Neuronal stem cell (in vitro differentiated cells): ENCODE measurements at regions not wholly inside any gene's neighbourhood (a gene's known extent, or its start where the extent isn't known, plus 50 kb on each side); places are given as distances from the start of the nearest gene placed in this dataset.

Experiments
- DNase-seq: peaks from one replicate; pipeline ENCODE4 v3.0.0-alpha.2; 2013; ENCODE audit warnings: low spot score
- H2AFZ ChIP-seq: one replicate; pipeline ENCODE4 v1.6.1; 2013; ENCODE audit warnings: mild to moderate bottlenecking, low read length, inconsistent platforms
- H2AK5ac ChIP-seq: 2 replicates; pipeline ENCODE4 v1.6.1; 2013; ENCODE audit warnings: low read depth, mild to moderate bottlenecking, inconsistent platforms, low read length, moderate library complexity, mixed read lengths
- H2BK120ac ChIP-seq: 2 replicates; pipeline ENCODE4 v1.6.1; 2013; ENCODE audit warnings: low read depth, mild to moderate bottlenecking, inconsistent platforms, low read length, moderate library complexity, mixed read lengths
- H2BK12ac ChIP-seq: one replicate; pipeline ENCODE4 v1.6.1; 2013; ENCODE audit warnings: low read length, inconsistent platforms
- H2BK15ac ChIP-seq: 2 replicates; pipeline ENCODE4 v1.6.1; 2013; ENCODE audit warnings: mild to moderate bottlenecking, low read length, inconsistent platforms, mixed read lengths
- H2BK5ac ChIP-seq: one replicate; pipeline ENCODE4 v1.6.1; 2013; ENCODE audit warnings: inconsistent platforms, mild to moderate bottlenecking, low read length, moderate library complexity
- H3K14ac ChIP-seq: one replicate; pipeline ENCODE4 v1.6.1; 2013; ENCODE audit warnings: low read length, inconsistent platforms
- H3K18ac ChIP-seq: 2 replicates; pipeline ENCODE4 v1.6.1; 2013; ENCODE audit warnings: low read length, inconsistent platforms
- H3K23ac ChIP-seq: 2 replicates; pipeline ENCODE4 v1.6.1; 2013; ENCODE audit warnings: low read depth, mild to moderate bottlenecking, mixed read lengths, low read length, inconsistent platforms; ENCODE audit not compliant: poor library complexity
- H3K27ac ChIP-seq: replicated peaks from 3 replicates; pipeline ENCODE4 v1.5.1; 2013; ENCODE audit warnings: low read length, inconsistent platforms
- H3K27me3 ChIP-seq, 3 experiments: 2 replicates each; pipeline ENCODE4 v1.6.1; 2013; ENCODE audit warnings: low read length in 3 of 3, mild to moderate bottlenecking in 2 of 3, inconsistent platforms in 1 of 3, low read depth in 1 of 3, mixed read lengths in 1 of 3, moderate library complexity in 1 of 3; ENCODE audit not compliant: control insufficient read depth in 3 of 3, insufficient read depth in 3 of 3
- H3K36me3 ChIP-seq, 2 donors: replicated peaks in 1 of 2; 2 replicates each; pipeline ENCODE4 v1.6.1; 2013; ENCODE audit warnings: low read length in 2 of 2; ENCODE audit not compliant: control insufficient read depth in 2 of 2, insufficient read depth in 2 of 2
- H3K4ac ChIP-seq: 2 replicates; pipeline ENCODE4 v1.6.1; 2013; ENCODE audit warnings: inconsistent platforms, mild to moderate bottlenecking, low read length, moderate library complexity
- H3K4me1 ChIP-seq, 2 donors: 1 replicate in 1 of 2; 2 replicates in 1 of 2; pipeline ENCODE4 v1.6.1; 2013; ENCODE audit warnings: low read length in 2 of 2, low read depth in 1 of 2; ENCODE audit not compliant: control insufficient read depth in 2 of 2, insufficient read depth in 1 of 2
- H3K4me2 ChIP-seq: one replicate; pipeline ENCODE4 v1.6.1; 2013; ENCODE audit warnings: mild to moderate bottlenecking, low read length, inconsistent platforms; ENCODE audit not compliant: insufficient read depth, poor library complexity, severe bottlenecking
- H3K4me3 ChIP-seq, 2 donors: 2 replicates each; pipeline ENCODE4 v1.5.1; 2013; ENCODE audit warnings: low read length in 2 of 2, mild to moderate bottlenecking in 2 of 2, inconsistent platforms in 1 of 2, moderate library complexity in 1 of 2
- H3K79me1 ChIP-seq: one replicate; pipeline ENCODE4 v1.6.1; 2013; ENCODE audit warnings: low read depth, mild to moderate bottlenecking, inconsistent platforms, low read length, moderate library complexity
- H3K9ac ChIP-seq: one replicate; pipeline ENCODE4 v1.6.1; 2013; ENCODE audit warnings: mild to moderate bottlenecking, low read depth, low read length, inconsistent platforms; ENCODE audit not compliant: poor library complexity
- H3K9me3 ChIP-seq, 2 donors: replicated peaks in 1 of 2; 2 replicates each; pipeline versions ENCODE3 to v1.6.1; 2013; ENCODE audit warnings: low read length in 2 of 2, mild to moderate bottlenecking in 2 of 2, inconsistent platforms in 1 of 2, low read depth in 1 of 2, mixed read lengths in 1 of 2, moderate library complexity in 1 of 2; ENCODE audit not compliant: control insufficient read depth in 2 of 2, insufficient read depth in 1 of 2
- H4K8ac ChIP-seq: one replicate; pipeline ENCODE4 v1.6.1; 2013; ENCODE audit warnings: low read depth, mild to moderate bottlenecking, inconsistent platforms, low read length, moderate library complexity
- H4K91ac ChIP-seq: one replicate; pipeline ENCODE4 v1.6.1; 2013; ENCODE audit warnings: low read length, low read depth, mild to moderate bottlenecking, inconsistent platforms; ENCODE audit not compliant: poor library complexity
- WGBS, 2 donors: extraction: QIAGEN DNeasy Blood & Tissue Kit; methylation state at CpG; one replicate each; pipeline ENCODE4 v1.1.7; 2013; ENCODE audit warnings: missing lambda C conversion rate in 2 of 2, mixed read lengths in 1 of 2; ENCODE audit not compliant: insufficient read length in 2 of 2, insufficient replicate concordance in 1 of 2; ENCODE audit errors: extremely low coverage in 2 of 2; 5-methylcytosine and 5-hydroxymethylcytosine counted together

GRCh38 chr3:182245059-182245458 is 533.3 kb downstream of the SOX2 start:
- no peak overlapping the region for H2BK12ac ChIP-seq
- H2BK120ac ChIP-seq = no peak overlapping the region
- no peak for DNase-seq
- H3K9ac ChIP-seq = no peak overlapping the region
- H3K36me3 ChIP-seq = peaks cover 0 to 2% of the 10 kb centered on the region in 2 donors
- no peak overlapping the region for H2BK15ac ChIP-seq
- H3K4me2 ChIP-seq = no peak overlapping the region
- H2BK5ac ChIP-seq = no peak overlapping the region
- H3K9me3 ChIP-seq = peaks cover 0 to 2% of the 10 kb centered on the region in 2 donors
- H3K18ac ChIP-seq = no peak overlapping the region
- H3K14ac ChIP-seq = no peak overlapping the region
- H4K8ac ChIP-seq = no peak overlapping the region
- H3K4ac ChIP-seq = no peak overlapping the region
- H3K79me1 ChIP-seq = no peaks in the 10 kb centered on the region
- H3K27ac ChIP-seq = no peak overlapping the region
- H3K23ac ChIP-seq = no peak overlapping the region
- peaks cover 12 to 37% of the 10 kb centered on the region in 2 donors for H3K4me1 ChIP-seq
- H3K4me3 ChIP-seq = no peak overlapping the region
- no peak overlapping the region for H2AK5ac ChIP-seq
- H3K27me3 ChIP-seq = no peaks in the 10 kb centered on the region
- H2AFZ ChIP-seq = no peak overlapping the region
- WGBS, 2 donors = no CpG with 5 or more reads among the region's 5 CpGs
- no peak overlapping the region for H4K91ac ChIP-seq

- Histone ChIP-seq H3K4me3 (no peak overlapping the region), H4K8ac (no peak overlapping the region), H3K27ac (no peak overlapping the region), H2BK5ac (no peak overlapping the region), H2BK12ac (no peak overlapping the region), H3K4me2 (no peak overlapping the region), H3K4me1 (peaks cover 11 to 24% of the 10 kb centered on the region in 2 donors), H3K9me3 (peaks cover 0 to 2% of the 10 kb centered on the region in 2 donors), H3K18ac (no peak overlapping the region), H3K4ac (no peak overlapping the region), H3K14ac (no peak overlapping the region), H4K91ac (no peak overlapping the region), H2BK15ac (no peak overlapping the region), H2AFZ (no peak overlapping the region), H3K9ac (no peak overlapping the region), H3K36me3 (peaks cover 0 to 2% of the 10 kb centered on the region in 2 donors), H3K27me3 (no peaks in the 10 kb centered on the region), H2BK120ac (no peak overlapping the region), H3K79me1 (no peaks in the 10 kb centered on the region), H3K23ac (no peak overlapping the region), H2AK5ac (no peak overlapping the region)
- no peak for DNase-seq
- no CpG with 5 or more reads among the region's 5 CpGs for WGBS, 2 donors
Measured at GRCh38 chr3:182246870-182247269, 535.1 kb downstream of the SOX2 start.

GRCh38 chr3:182248349-182248880 is 536.7 kb downstream of the SOX2 start:
- peak overlapping the region; percentile 69 for H3K18ac ChIP-seq
- H3K23ac ChIP-seq = no peak overlapping the region
- H3K79me1 ChIP-seq = no peaks in the 10 kb centered on the region
- no CpG with 5 or more reads among the region's 5 CpGs for WGBS, 2 donors
- H2BK5ac ChIP-seq = no peak overlapping the region
- no peak overlapping the region for H3K4me2 ChIP-seq
- peak overlapping the region; percentile 56 for H2AK5ac ChIP-seq
- H3K4ac ChIP-seq = no peak overlapping the region
- no peak for DNase-seq
- H2BK120ac ChIP-seq = no peak overlapping the region
- H3K27ac ChIP-seq = no peak overlapping the region
- H3K9ac ChIP-seq = no peak overlapping the region
- H2AFZ ChIP-seq = peak overlapping the region; percentile 66
- H3K4me3 ChIP-seq = no peak overlapping the region
- no peak overlapping the region for H4K8ac ChIP-seq
- H2BK15ac ChIP-seq = no peak overlapping the region
- no peak overlapping the region for H2BK12ac ChIP-seq
- peaks cover 0 to 2% of the 10 kb centered on the region in 2 donors for H3K9me3 ChIP-seq
- H3K27me3 ChIP-seq = no peaks in the 10 kb centered on the region
- H3K36me3 ChIP-seq = peaks cover 0 to 2% of the 10 kb centered on the region in 2 donors
- no peak overlapping the region for H4K91ac ChIP-seq
- H3K4me1 ChIP-seq = peaks cover 8 to 16% of the 10 kb centered on the region in 2 donors
- no peak overlapping the region for H3K14ac ChIP-seq

GRCh38 chr3:182252802-182253201 is 540.5 kb upstream of the ATP11B start:
- Histone ChIP-seq H3K23ac (no peak overlapping the region), H3K18ac (no peak overlapping the region), H3K9ac (no peak overlapping the region), H4K91ac (no peak overlapping the region), H3K4me1 (peaks cover 4 to 5% of the 10 kb centered on the region in 2 donors), H3K4me3 (no peak overlapping the region), H2BK15ac (no peak overlapping the region), H3K36me3 (no peaks in the 10 kb centered on the region), H4K8ac (no peak overlapping the region), H3K4ac (no peak overlapping the region), H3K14ac (no peak overlapping the region), H3K4me2 (no peak overlapping the region), H2BK12ac (no peak overlapping the region), H3K27me3 (no peaks in the 10 kb centered on the region), H2BK120ac (no peak overlapping the region), H2AFZ (no peak overlapping the region), H2BK5ac (no peak overlapping the region), H3K79me1 (no peaks in the 10 kb centered on the region), H2AK5ac (no peak overlapping the region), H3K27ac (no peak overlapping the region), H3K9me3 (peaks cover 0 to 2% of the 10 kb centered on the region in 2 donors)
- no CpG with 5 or more reads among the region's 5 CpGs for WGBS, 2 donors
- no peak for DNase-seq
